Hepatocyte (in vitro differentiated cells): ENCODE measurements at regions not wholly inside any gene's neighbourhood (a gene's known extent, or its start where the extent isn't known, plus 50 kb on each side); places are given as distances from the start of the nearest gene placed in this dataset.

Experiments
- DNase-seq: peaks from one replicate; pipeline ENCODE4 v3.0.0-alpha.2; 2016; ENCODE audit warnings: low spot score
- H2AFZ ChIP-seq: fragments of 200-600 bp; sonication (generic); 2 replicates; pipeline ENCODE4 v1.6.0; 2016; ENCODE audit warnings: antibody characterized with exemption, mild to moderate bottlenecking
- H3K27ac ChIP-seq: fragments of 200-600 bp; sonication (generic); 2 replicates; pipeline ENCODE4 v1.5.1; 2016; ENCODE audit warnings: mild to moderate bottlenecking
- H3K27me3 ChIP-seq: fragments of 200-600 bp; sonication (generic); 2 replicates; pipeline ENCODE4 v1.6.1; 2016
- H3K36me3 ChIP-seq: fragments of 200-600 bp; sonication (generic); replicated peaks from 2 replicates; pipeline ENCODE4 v1.5.1; 2016; ENCODE audit warnings: low read depth; ENCODE audit not compliant: insufficient read depth
- H3K4me1 ChIP-seq: fragments of 200-600 bp; sonication (generic); 2 replicates; pipeline ENCODE4 v1.5.1; 2016; ENCODE audit warnings: mild to moderate bottlenecking, moderate library complexity; ENCODE audit not compliant: insufficient read depth
- H3K4me2 ChIP-seq: fragments of 200-600 bp; sonication (generic); 2 replicates; pipeline ENCODE4 v1.6.0; 2016
- H3K4me3 ChIP-seq: fragments of 200-600 bp; sonication (generic); 2 replicates; pipeline ENCODE4 v1.5.1; 2016; ENCODE audit warnings: mild to moderate bottlenecking
- H3K79me2 ChIP-seq: fragments of 200-600 bp; sonication (generic); 2 replicates; pipeline ENCODE4 v1.6.0; 2017; ENCODE audit warnings: mild to moderate bottlenecking
- H3K9me2 ChIP-seq: fragments of 200-600 bp; sonication (generic); replicated peaks from 2 replicates; pipeline ENCODE4 v1.6.0; 2017; ENCODE audit warnings: mild to moderate bottlenecking; ENCODE audit not compliant: insufficient read depth
- H3K9me3 ChIP-seq: fragments of 200-600 bp; sonication (generic); 2 replicates; pipeline ENCODE4 v1.5.1; 2016; ENCODE audit warnings: low read depth, mild to moderate bottlenecking
- H4K20me1 ChIP-seq: fragments of 200-600 bp; sonication (generic); 2 replicates; pipeline ENCODE4 v1.6.0; 2016; ENCODE audit warnings: mild to moderate bottlenecking; ENCODE audit not compliant: insufficient read depth, poor library complexity, severe bottlenecking
- CTCF ChIP-seq: fragments of 200-600 bp; sonication (generic); IDR thresholded peaks from 2 replicates; pipeline ENCODE4 v1.5.1; 2016; ENCODE audit warnings: antibody characterized with exemption, mild to moderate bottlenecking; ENCODE audit not compliant: poor library complexity
- EZH2 ChIP-seq: fragments of 200-600 bp; sonication (generic); IDR thresholded peaks from 2 replicates; pipeline ENCODE4 v1.6.1; 2016; ENCODE audit warnings: antibody characterized with exemption, mild to moderate bottlenecking, borderline replicate concordance
- EZH2phosphoT487 ChIP-seq: fragments of 200-600 bp; sonication (generic); IDR thresholded peaks from one replicate; pipeline ENCODE4 v1.6.1; 2018; ENCODE audit warnings: antibody characterized with exemption, mild to moderate bottlenecking, low read depth, moderate library complexity; ENCODE audit not compliant: unreplicated experiment, severe bottlenecking
- WGBS: methylation state at CpG from one replicate; pipeline ENCODE4 v1.1.6; 2016; ENCODE audit warnings: low lambda C conversion rate; ENCODE audit errors: missing lambda C conversion rate; 5-methylcytosine and 5-hydroxymethylcytosine counted together

- Histone ChIP-seq H2AFZ (no peak overlapping the region), H3K27ac (no peak overlapping the region), H3K36me3 (no peaks in the 10 kb centered on the region), H3K9me2 (no peaks in the 10 kb centered on the region), H3K4me1 (no peaks in the 10 kb centered on the region), H3K9me3 (no peaks in the 10 kb centered on the region), H3K4me2 (no peak overlapping the region), H3K27me3 (no peaks in the 10 kb centered on the region), H4K20me1 (no peaks in the 10 kb centered on the region), H3K4me3 (no peak overlapping the region), H3K79me2 (no peaks in the 10 kb centered on the region)
- no peak for DNase-seq
- WGBS = 66% methylated on average over 2 of the region's 2 CpGs
- TF ChIP-seq EZH2 (no peak), CTCF (no peak), EZH2phosphoT487 (no peak)
Measured at GRCh38 chr3:6097021-6097420, 763.9 kb upstream of the GRM7 start.

- Histone ChIP-seq H3K4me2 (no peak overlapping the region), H3K4me1 (no peaks in the 10 kb centered on the region), H2AFZ (no peak overlapping the region), H3K36me3 (no peaks in the 10 kb centered on the region), H4K20me1 (no peaks in the 10 kb centered on the region), H3K27me3 (no peaks in the 10 kb centered on the region), H3K9me2 (no peaks in the 10 kb centered on the region), H3K9me3 (no peaks in the 10 kb centered on the region), H3K79me2 (no peaks in the 10 kb centered on the region), H3K4me3 (no peak overlapping the region), H3K27ac (no peak overlapping the region)
- no peak for TF ChIP-seq EZH2phosphoT487
- no peak for TF ChIP-seq EZH2
- TF ChIP-seq CTCF = no peak
- 88% methylated on average over 2 of the region's 2 CpGs for WGBS
- no peak for DNase-seq
Measured at GRCh38 chr3:6097556-6097955, 763.4 kb upstream of the GRM7 start.

- Histone ChIP-seq H3K9me2 (no peaks in the 10 kb centered on the region), H3K27me3 (no peaks in the 10 kb centered on the region), H3K79me2 (no peaks in the 10 kb centered on the region), H3K4me1 (no peaks in the 10 kb centered on the region), H3K9me3 (no peaks in the 10 kb centered on the region), H3K4me3 (no peak overlapping the region), H3K27ac (no peak overlapping the region), H3K4me2 (no peak overlapping the region), H4K20me1 (no peaks in the 10 kb centered on the region), H3K36me3 (no peaks in the 10 kb centered on the region), H2AFZ (no peak overlapping the region)
- TF ChIP-seq EZH2phosphoT487 (no peak), EZH2 (no peak), CTCF (no peak)
- no peak for DNase-seq
- WGBS = 93% methylated on average over 3 of the region's 3 CpGs
Measured at GRCh38 chr3:6098516-6099157, 762.3 kb upstream of the GRM7 start.
